ENCODE measurements at regions not wholly inside any gene's neighbourhood (a gene's known extent, or its start where the extent isn't known, plus 50 kb on each side); places are given as distances from the start of the nearest gene placed in this dataset.

DNA sequence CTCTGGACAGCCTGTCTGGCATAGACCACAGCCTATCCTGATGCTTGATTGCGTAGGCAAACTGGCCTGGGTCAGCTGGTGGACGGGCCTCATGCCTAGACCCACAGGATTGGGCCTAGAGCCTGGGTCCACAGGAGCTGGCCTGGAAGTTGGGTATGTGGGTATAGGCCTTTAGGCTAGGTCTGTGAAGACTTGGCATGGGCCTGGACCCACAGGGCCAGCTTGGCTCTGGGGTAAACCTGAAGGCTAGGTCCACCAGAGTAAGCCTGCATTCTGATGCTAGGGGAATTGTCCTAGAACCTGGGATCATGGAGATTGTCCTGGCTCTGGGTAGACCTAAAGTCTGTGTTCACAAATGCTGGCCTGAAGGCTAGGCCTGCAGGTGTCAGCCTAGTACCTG, 1293.7 kb downstream of the CNTNAP5 start:
- Histone ChIP-seq H3K4me1 (ENCODE audit: control insufficient read depth, extremely low read depth, insufficient read depth, low read length) (no peaks in the 10 kb centered on the region), H3K79me2 (ENCODE audit: control insufficient read depth, insufficient read depth, low read length) (no peaks in the 10 kb centered on the region), H3K27ac (ENCODE audit: insufficient read depth, low read length) (no peak overlapping the region), H3K36me3 (ENCODE audit: control insufficient read depth, insufficient read depth, low read length) (no peaks in the 10 kb centered on the region), H4K20me1 (ENCODE audit: control insufficient read depth, extremely low read depth, insufficient read depth, low read length) (no peaks in the 10 kb centered on the region), H3K4me3 (replicated peaks in 1 of 4; ENCODE audit: control extremely low read depth in 1 of 4, insufficient read depth in 1 of 4, low read depth in 3 of 4, low read length in 4 of 4) (no peak overlapping the region), H3K27me3 (ENCODE audit: control insufficient read depth, insufficient read depth, low read length) (no peaks in the 10 kb centered on the region), H3K9ac (ENCODE audit: insufficient read depth, low read length) (no peak overlapping the region), H2AFZ (ENCODE audit: low read length) (no peak overlapping the region), H3K9me3 (ENCODE audit: control insufficient read depth, insufficient read depth, low read depth, low read length) (no peaks in the 10 kb centered on the region), H3K4me2 (ENCODE audit: extremely low read depth, insufficient read depth, low read length) (no peak overlapping the region)
- no peak for DNase-seq (ENCODE audit: low read depth in 2 of 2)
- TF ChIP-seq CTCF (conservative IDR thresholded peaks at IDR 0.05 in 1 of 2, IDR thresholded peaks at IDR 0.05 in 1 of 2; ENCODE audit: low read depth in 1 of 2, low read length in 2 of 2) = no peak
- TF ChIP-seq EZH2 (IDR thresholded peaks at IDR 0.05; ENCODE audit: low read length, missing control alignments) = no peak

DNA sequence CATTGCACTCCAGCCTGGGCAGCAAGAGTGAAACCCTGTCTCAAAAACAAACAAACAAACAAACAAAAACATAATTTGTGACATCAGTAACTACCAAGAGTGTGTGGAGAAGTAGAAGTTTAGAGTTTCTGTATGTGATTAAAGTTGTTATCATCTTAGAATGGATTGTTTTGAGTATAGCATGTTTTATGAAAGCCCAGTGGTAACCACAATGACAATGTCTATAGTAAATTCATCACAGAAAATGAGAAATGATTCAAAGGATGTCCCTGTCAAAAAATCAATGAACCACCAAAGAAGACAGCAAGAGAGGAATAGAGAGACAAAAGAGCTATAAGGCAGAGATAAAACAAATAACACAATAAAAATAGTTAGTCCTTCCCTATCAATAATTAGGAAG, 1299.2 kb downstream of the CNTNAP5 start:
- H3K36me3 ChIP-seq (ENCODE audit: control insufficient read depth, insufficient read depth, low read length) = no peaks in the 10 kb centered on the region
- H3K9me3 ChIP-seq (ENCODE audit: control insufficient read depth, insufficient read depth, low read depth, low read length) = no peaks in the 10 kb centered on the region
- H3K4me2 ChIP-seq (ENCODE audit: extremely low read depth, insufficient read depth, low read length) = no peak overlapping the region
- H3K27me3 ChIP-seq (ENCODE audit: control insufficient read depth, insufficient read depth, low read length) = no peaks in the 10 kb centered on the region
- H2AFZ ChIP-seq (ENCODE audit: low read length) = no peak overlapping the region
- no peaks in the 10 kb centered on the region for H3K4me1 ChIP-seq (ENCODE audit: control insufficient read depth, extremely low read depth, insufficient read depth, low read length)
- H3K79me2 ChIP-seq (ENCODE audit: control insufficient read depth, insufficient read depth, low read length) = no peaks in the 10 kb centered on the region
- DNase-seq (ENCODE audit: low read depth in 2 of 2) = no peak
- no peak overlapping the region for H3K9ac ChIP-seq (ENCODE audit: insufficient read depth, low read length)
- no peak overlapping the region for H3K4me3 ChIP-seq (replicated peaks in 1 of 4; ENCODE audit: control extremely low read depth in 1 of 4, insufficient read depth in 1 of 4, low read depth in 3 of 4, low read length in 4 of 4)
- TF ChIP-seq CTCF (conservative IDR thresholded peaks at IDR 0.05 in 1 of 2, IDR thresholded peaks at IDR 0.05 in 1 of 2; ENCODE audit: low read depth in 1 of 2, low read length in 2 of 2) = no peak
- no peak for TF ChIP-seq EZH2 (IDR thresholded peaks at IDR 0.05; ENCODE audit: low read length, missing control alignments)
- no peak overlapping the region for H3K27ac ChIP-seq (ENCODE audit: insufficient read depth, low read length)
- no peaks in the 10 kb centered on the region for H4K20me1 ChIP-seq (ENCODE audit: control insufficient read depth, extremely low read depth, insufficient read depth, low read length)

GRCh38 chr2:125330133-125330532, 1305.0 kb downstream of the CNTNAP5 start:
- no peaks in the 10 kb centered on the region for H3K9me3 ChIP-seq (ENCODE audit: control insufficient read depth, insufficient read depth, low read depth, low read length)
- no peak overlapping the region for H3K4me3 ChIP-seq (replicated peaks in 1 of 4; ENCODE audit: control extremely low read depth in 1 of 4, insufficient read depth in 1 of 4, low read depth in 3 of 4, low read length in 4 of 4)
- no peaks in the 10 kb centered on the region for H4K20me1 ChIP-seq (ENCODE audit: control insufficient read depth, extremely low read depth, insufficient read depth, low read length)
- no peaks in the 10 kb centered on the region for H3K79me2 ChIP-seq (ENCODE audit: control insufficient read depth, insufficient read depth, low read length)
- H3K4me1 ChIP-seq (ENCODE audit: control insufficient read depth, extremely low read depth, insufficient read depth, low read length) = no peaks in the 10 kb centered on the region
- H3K36me3 ChIP-seq (ENCODE audit: control insufficient read depth, insufficient read depth, low read length) = no peaks in the 10 kb centered on the region
- no peak for DNase-seq (ENCODE audit: low read depth in 2 of 2)
- H3K27ac ChIP-seq (ENCODE audit: insufficient read depth, low read length) = no peak overlapping the region
- H3K4me2 ChIP-seq (ENCODE audit: extremely low read depth, insufficient read depth, low read length) = no peak overlapping the region
- no peak overlapping the region for H2AFZ ChIP-seq (ENCODE audit: low read length)
- H3K27me3 ChIP-seq (ENCODE audit: control insufficient read depth, insufficient read depth, low read length) = no peaks in the 10 kb centered on the region
- H3K9ac ChIP-seq (ENCODE audit: insufficient read depth, low read length) = no peak overlapping the region
- TF ChIP-seq EZH2 (IDR thresholded peaks at IDR 0.05; ENCODE audit: low read length, missing control alignments) (no peak), CTCF (conservative IDR thresholded peaks at IDR 0.05 in 1 of 2, IDR thresholded peaks at IDR 0.05 in 1 of 2; ENCODE audit: low read depth in 1 of 2, low read length in 2 of 2) (no peak)

Data from fibroblast of lung (primary cell).